SK-N-SH (cell line): ENCODE measurements at regions not wholly inside any gene's neighbourhood (a gene's known extent, or its start where the extent isn't known, plus 50 kb on each side); places are given as distances from the start of the nearest gene placed in this dataset.

Experiments
- CTCF ChIA-PET: fragments of 300-600, 350-600 bp; formaldehyde crosslinking; extraction: SDS; loops from one replicate; lab custom pipeline; 2021; lab: Yijun Ruan, JAX
- POLR2A ChIA-PET: fragments of 350-600 bp; sonication (Branson Sonifier 250); formaldehyde crosslinking; extraction: SDS; loops from one replicate; lab custom pipeline; 2020; ENCODE audit warnings: antibody characterized with exemption, inconsistent platforms; lab: Yijun Ruan, JAX
- DNase-seq: peaks from one replicate; pipeline ENCODE4 v3.0.0; 2012
- H2AFZ ChIP-seq: fragments of 200-600 bp; sonication (generic); 2 replicates; pipeline ENCODE4 v1.8.1; 2016; ENCODE audit warnings: antibody characterized with exemption, mild to moderate bottlenecking, low read depth
- H3F3A ChIP-seq: fragments of 200-600 bp; sonication (generic); replicated peaks from 2 replicates; pipeline ENCODE3; 2016; ENCODE audit warnings: antibody characterized with exemption, mild to moderate bottlenecking; ENCODE audit not compliant: insufficient read depth
- H3K27ac ChIP-seq, 2 experiments: fragments of 200-500 bp in 1 of 2; fragments of 200-600 bp in 1 of 2; sonication (Bioruptor generic) in 1 of 2; sonication (generic), shearing (Covaris generic) in 1 of 2; 2 replicates each; pipeline versions ENCODE4 v1.5.1 to v1.6.1; 2014 to 2016; ENCODE audit warnings: low read depth in 2 of 2, inconsistent platforms in 1 of 2, low read length in 1 of 2, mild to moderate bottlenecking in 1 of 2, mixed read lengths in 1 of 2
- H3K27me3 ChIP-seq: fragments of 200-600 bp; sonication (generic), shearing (Covaris generic); 2 replicates; pipeline ENCODE4 v1.6.1; 2016; ENCODE audit warnings: mixed run types; ENCODE audit not compliant: insufficient read depth
- H3K36me3 ChIP-seq, 2 experiments: fragments of 200-500 bp in 1 of 2; fragments of 200-600 bp in 1 of 2; sonication (Bioruptor generic) in 1 of 2; sonication (generic) in 1 of 2; replicated peaks in 1 of 2; 2 replicates each; pipeline versions ENCODE3 to v1.5.1; 2014 to 2016; ENCODE audit warnings: low read length in 1 of 2, mild to moderate bottlenecking in 1 of 2; ENCODE audit not compliant: insufficient read depth in 2 of 2, control insufficient read depth in 1 of 2
- H3K4me1 ChIP-seq, 2 experiments: fragments of 200-500 bp in 1 of 2; fragments of 200-600 bp in 1 of 2; sonication (Bioruptor generic) in 1 of 2; sonication (generic), shearing (Covaris generic) in 1 of 2; 2 replicates each; pipeline versions ENCODE4 v1.5.1 to v1.6.1; 2014 to 2016; ENCODE audit warnings: low read depth in 1 of 2, low read length in 1 of 2, mixed run types in 1 of 2; ENCODE audit not compliant: insufficient read depth in 2 of 2, control insufficient read depth in 1 of 2
- H3K4me2 ChIP-seq: fragments of 200-600 bp; sonication (generic), shearing (Covaris generic); 2 replicates; pipeline ENCODE4 v1.6.1; 2017; ENCODE audit warnings: mixed run types
- H3K4me3 ChIP-seq, 2 experiments: fragments of 200-500 bp in 1 of 2; fragments of 200-600 bp in 1 of 2; sonication (Bioruptor generic) in 1 of 2; sonication (generic), shearing (Covaris generic) in 1 of 2; 2 replicates each; pipeline versions ENCODE4 v1.5.1 to v1.8.1; 2014 to 2016; ENCODE audit warnings: low read depth in 2 of 2, inconsistent platforms in 1 of 2, low read length in 1 of 2, mild to moderate bottlenecking in 1 of 2, mixed read lengths in 1 of 2, moderate library complexity in 1 of 2
- H3K79me2 ChIP-seq: fragments of 200-600 bp; sonication (generic); 2 replicates; pipeline ENCODE4 v1.8.1; 2017; ENCODE audit warnings: mild to moderate bottlenecking; ENCODE audit not compliant: insufficient read depth
- H3K9ac ChIP-seq: fragments of 200-600 bp; sonication (generic); 2 replicates; pipeline ENCODE4 v1.6.1; 2017; ENCODE audit warnings: mixed run types
- H3K9me2 ChIP-seq: fragments of 200-600 bp; sonication (generic); 2 replicates; pipeline ENCODE4 v1.6.1; 2017; ENCODE audit warnings: mixed run types
- H3K9me3 ChIP-seq: fragments of 200-600 bp; sonication (generic); 2 replicates; pipeline ENCODE4 v1.6.1; 2017; ENCODE audit warnings: mixed run types, mild to moderate bottlenecking, moderate library complexity
- H4K20me1 ChIP-seq: fragments of 200-600 bp; sonication (generic); 2 replicates; pipeline ENCODE4 v1.6.1; 2017; ENCODE audit warnings: mild to moderate bottlenecking, mixed run types; ENCODE audit not compliant: insufficient read depth
- CHD2 ChIP-seq: fragments of 150-350 bp; IDR thresholded peaks from 2 replicates; pipeline ENCODE4 v1.6.1; 2018; ENCODE audit warnings: low read length; ENCODE audit not compliant: partially characterized antibody
- EP300 ChIP-seq, 2 experiments: IDR thresholded peaks; 2 replicates each; pipeline versions ENCODE4 v1.4.0 to v1.6.1; 2012; ENCODE audit warnings: borderline replicate concordance in 1 of 2, low read depth in 1 of 2, low read length in 1 of 2
- FOXM1 ChIP-seq: IDR thresholded peaks from 2 replicates; pipeline ENCODE4 v1.4.0; 2012; ENCODE audit warnings: low read depth, mild to moderate bottlenecking
- GABPA ChIP-seq: IDR thresholded peaks from 2 replicates; pipeline ENCODE4 v1.4.0; 2012; ENCODE audit warnings: low read depth, mild to moderate bottlenecking
- GATA2 ChIP-seq: sonication (generic); formaldehyde crosslinking; IDR thresholded peaks from 2 replicates; pipeline ENCODE4 v1.5.0; 2020; ENCODE audit warnings: mild to moderate bottlenecking, missing genetic modification reagents
- JUND ChIP-seq: IDR thresholded peaks from 2 replicates; pipeline ENCODE4 v1.4.0; 2012
- POLR2AphosphoS5 ChIP-seq: IDR thresholded peaks from 2 replicates; pipeline ENCODE4 v1.6.1; 2012; ENCODE audit warnings: low read depth, low read length
- RFX5 ChIP-seq: IDR thresholded peaks from 2 replicates; pipeline ENCODE4 v1.6.1; 2012; ENCODE audit warnings: mild to moderate bottlenecking, improper control_type of control experiment, low read length
- RXRA ChIP-seq: IDR thresholded peaks from 2 replicates; pipeline ENCODE4 v1.4.0; 2012; ENCODE audit warnings: low read depth, mild to moderate bottlenecking, borderline replicate concordance
- SIN3A ChIP-seq: IDR thresholded peaks from 2 replicates; pipeline ENCODE4 v1.6.1; 2012; ENCODE audit warnings: low read depth, mild to moderate bottlenecking, low read length, moderate library complexity, borderline replicate concordance
- SMC3 ChIP-seq: IDR thresholded peaks from 2 replicates; pipeline ENCODE4 v1.6.1; 2012; ENCODE audit warnings: low read depth, low read length, improper control_type of control experiment
- TAF1 ChIP-seq: IDR thresholded peaks from 2 replicates; pipeline ENCODE4 v1.6.1; 2012; ENCODE audit warnings: low read depth, mild to moderate bottlenecking, low read length, moderate library complexity, borderline replicate concordance
- TEAD4 ChIP-seq: IDR thresholded peaks from 2 replicates; pipeline ENCODE4 v1.4.0; 2012; ENCODE audit warnings: mild to moderate bottlenecking, borderline replicate concordance; ENCODE audit not compliant: insufficient read depth
- WGBS: methylation state at CpG from one replicate; pipeline ENCODE4 v1.1.6; 2017; ENCODE audit warnings: low lambda C conversion rate; 5-methylcytosine and 5-hydroxymethylcytosine counted together
- TF ChIP-seq, protein P1 (sequence below): IDR thresholded peaks from 2 replicates; pipeline ENCODE4; 2012
- TF ChIP-seq, protein P2 (sequence below): IDR thresholded peaks from 2 replicates; pipeline ENCODE4 v1.6.1; 2012; ENCODE audit warnings: mild to moderate bottlenecking, low read depth, low read length, moderate library complexity
- TF ChIP-seq, protein P3 (sequence below): fragments of 150-350 bp; IDR thresholded peaks from 2 replicates; pipeline ENCODE4 v1.6.1; 2017; ENCODE audit warnings: antibody characterized with exemption, low read length, low read depth, borderline replicate concordance
- TF ChIP-seq, protein P4 (sequence below): IDR thresholded peaks from 2 replicates; pipeline ENCODE4 v1.4.0; 2012; ENCODE audit warnings: low read depth, borderline replicate concordance
- TF ChIP-seq, protein P5 (sequence below): IDR thresholded peaks from 2 replicates; pipeline ENCODE4 v1.4.0; 2012; ENCODE audit warnings: low read depth

DNA sequence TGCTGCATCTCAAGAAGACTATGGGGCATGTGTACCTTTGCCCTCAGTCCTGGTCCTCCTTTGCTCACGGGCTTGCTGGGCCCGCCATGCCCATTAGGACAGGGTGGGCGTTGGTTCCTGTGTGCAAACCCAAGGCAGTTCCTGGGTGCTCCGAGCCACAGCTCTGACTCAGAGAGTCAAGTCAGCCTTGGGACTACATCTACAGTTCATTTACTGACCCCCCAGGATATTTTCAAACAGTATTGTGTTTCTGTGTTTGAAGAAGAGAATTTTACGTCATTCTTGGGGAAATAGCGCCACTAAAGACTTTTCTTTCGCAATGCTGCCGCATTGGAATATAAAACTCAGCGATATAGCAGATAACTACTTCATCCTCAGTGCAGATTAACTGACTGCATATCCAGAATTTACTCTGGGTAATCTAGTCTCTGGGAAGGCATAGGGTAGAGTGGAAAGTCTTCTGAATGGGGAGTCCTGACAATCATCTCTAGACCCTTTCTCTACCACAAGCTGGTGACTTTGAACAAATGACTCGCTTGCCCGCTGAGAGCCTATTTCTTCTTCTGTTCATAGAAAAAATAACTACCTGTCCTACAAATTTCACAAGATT lies 638.9 kb upstream of the FZD8 start:
- Histone ChIP-seq H2AFZ (no peak overlapping the region), H4K20me1 (no peaks in the 10 kb centered on the region), H3K4me3 (no peak overlapping the region), H3K79me2 (no peaks in the 10 kb centered on the region), H3K4me2 (no peak overlapping the region), H3K27me3 (no peaks in the 10 kb centered on the region), H3K9me3 (peaks cover 6% of the 10 kb centered on the region; the same call in 1 of the 2 replicates), H3K9ac (no peak overlapping the region), H3K36me3 (no peaks in the 10 kb centered on the region), H3F3A (no peaks in the 10 kb centered on the region), H3K27ac (no peak overlapping the region), H3K9me2 (peaks cover 2% of the 10 kb centered on the region; the same call in 1 of the 2 replicates), H3K4me1 (peaks cover 0 to 7% of the 10 kb centered on the region in 2 experiments; a peak in 2 of 4 replicates)
- WGBS: 88% methylated on average over 10 of the region's 11 CpGs
- TF ChIP-seq JUND: no peak
- TF ChIP-seq GATA2 (CRISPR knock-in tag): no peak
- no peak for TF ChIP-seq RFX5
- TF ChIP-seq TAF1: no peak
- no peak for TF ChIP-seq TEAD4
- no peak for TF ChIP-seq FOXM1
- TF ChIP-seq SMC3: no peak
- TF ChIP-seq, protein P1, sequence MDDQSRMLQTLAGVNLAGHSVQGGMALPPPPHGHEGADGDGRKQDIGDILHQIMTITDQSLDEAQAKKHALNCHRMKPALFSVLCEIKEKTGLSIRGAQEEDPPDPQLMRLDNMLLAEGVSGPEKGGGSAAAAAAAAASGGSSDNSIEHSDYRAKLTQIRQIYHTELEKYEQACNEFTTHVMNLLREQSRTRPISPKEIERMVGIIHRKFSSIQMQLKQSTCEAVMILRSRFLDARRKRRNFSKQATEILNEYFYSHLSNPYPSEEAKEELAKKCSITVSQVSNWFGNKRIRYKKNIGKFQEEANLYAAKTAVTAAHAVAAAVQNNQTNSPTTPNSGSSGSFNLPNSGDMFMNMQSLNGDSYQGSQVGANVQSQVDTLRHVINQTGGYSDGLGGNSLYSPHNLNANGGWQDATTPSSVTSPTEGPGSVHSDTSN: no peak
- no peak for TF ChIP-seq RXRA
- TF ChIP-seq POLR2AphosphoS5: no peak
- no peak for TF ChIP-seq CHD2
- TF ChIP-seq, protein P2, sequence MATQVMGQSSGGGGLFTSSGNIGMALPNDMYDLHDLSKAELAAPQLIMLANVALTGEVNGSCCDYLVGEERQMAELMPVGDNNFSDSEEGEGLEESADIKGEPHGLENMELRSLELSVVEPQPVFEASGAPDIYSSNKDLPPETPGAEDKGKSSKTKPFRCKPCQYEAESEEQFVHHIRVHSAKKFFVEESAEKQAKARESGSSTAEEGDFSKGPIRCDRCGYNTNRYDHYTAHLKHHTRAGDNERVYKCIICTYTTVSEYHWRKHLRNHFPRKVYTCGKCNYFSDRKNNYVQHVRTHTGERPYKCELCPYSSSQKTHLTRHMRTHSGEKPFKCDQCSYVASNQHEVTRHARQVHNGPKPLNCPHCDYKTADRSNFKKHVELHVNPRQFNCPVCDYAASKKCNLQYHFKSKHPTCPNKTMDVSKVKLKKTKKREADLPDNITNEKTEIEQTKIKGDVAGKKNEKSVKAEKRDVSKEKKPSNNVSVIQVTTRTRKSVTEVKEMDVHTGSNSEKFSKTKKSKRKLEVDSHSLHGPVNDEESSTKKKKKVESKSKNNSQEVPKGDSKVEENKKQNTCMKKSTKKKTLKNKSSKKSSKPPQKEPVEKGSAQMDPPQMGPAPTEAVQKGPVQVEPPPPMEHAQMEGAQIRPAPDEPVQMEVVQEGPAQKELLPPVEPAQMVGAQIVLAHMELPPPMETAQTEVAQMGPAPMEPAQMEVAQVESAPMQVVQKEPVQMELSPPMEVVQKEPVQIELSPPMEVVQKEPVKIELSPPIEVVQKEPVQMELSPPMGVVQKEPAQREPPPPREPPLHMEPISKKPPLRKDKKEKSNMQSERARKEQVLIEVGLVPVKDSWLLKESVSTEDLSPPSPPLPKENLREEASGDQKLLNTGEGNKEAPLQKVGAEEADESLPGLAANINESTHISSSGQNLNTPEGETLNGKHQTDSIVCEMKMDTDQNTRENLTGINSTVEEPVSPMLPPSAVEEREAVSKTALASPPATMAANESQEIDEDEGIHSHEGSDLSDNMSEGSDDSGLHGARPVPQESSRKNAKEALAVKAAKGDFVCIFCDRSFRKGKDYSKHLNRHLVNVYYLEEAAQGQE: no peak
- TF ChIP-seq, protein P3, sequence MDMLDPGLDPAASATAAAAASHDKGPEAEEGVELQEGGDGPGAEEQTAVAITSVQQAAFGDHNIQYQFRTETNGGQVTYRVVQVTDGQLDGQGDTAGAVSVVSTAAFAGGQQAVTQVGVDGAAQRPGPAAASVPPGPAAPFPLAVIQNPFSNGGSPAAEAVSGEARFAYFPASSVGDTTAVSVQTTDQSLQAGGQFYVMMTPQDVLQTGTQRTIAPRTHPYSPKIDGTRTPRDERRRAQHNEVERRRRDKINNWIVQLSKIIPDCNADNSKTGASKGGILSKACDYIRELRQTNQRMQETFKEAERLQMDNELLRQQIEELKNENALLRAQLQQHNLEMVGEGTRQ: no peak
- TF ChIP-seq EP300 (IDR thresholded peaks at IDR 0.05; ENCODE audit: borderline replicate concordance in 1 of 2, low read depth in 1 of 2, low read length in 1 of 2): no peak
- TF ChIP-seq, protein P4, sequence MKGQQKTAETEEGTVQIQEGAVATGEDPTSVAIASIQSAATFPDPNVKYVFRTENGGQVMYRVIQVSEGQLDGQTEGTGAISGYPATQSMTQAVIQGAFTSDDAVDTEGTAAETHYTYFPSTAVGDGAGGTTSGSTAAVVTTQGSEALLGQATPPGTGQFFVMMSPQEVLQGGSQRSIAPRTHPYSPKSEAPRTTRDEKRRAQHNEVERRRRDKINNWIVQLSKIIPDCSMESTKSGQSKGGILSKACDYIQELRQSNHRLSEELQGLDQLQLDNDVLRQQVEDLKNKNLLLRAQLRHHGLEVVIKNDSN: no peak
- no peak for TF ChIP-seq SIN3A
- TF ChIP-seq, protein P5, sequence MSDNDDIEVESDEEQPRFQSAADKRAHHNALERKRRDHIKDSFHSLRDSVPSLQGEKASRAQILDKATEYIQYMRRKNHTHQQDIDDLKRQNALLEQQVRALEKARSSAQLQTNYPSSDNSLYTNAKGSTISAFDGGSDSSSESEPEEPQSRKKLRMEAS: no peak
- no peak for TF ChIP-seq GABPA
- no peak for DNase-seq
- CTCF ChIA-PET: no interaction called here
- POLR2A ChIA-PET: no interaction called here
